GM19468 (cell line): ENCODE measurements at regions not wholly inside any gene's neighbourhood (a gene's known extent, or its start where the extent isn't known, plus 50 kb on each side); places are given as distances from the start of the nearest gene placed in this dataset.

ENCODE experiments used
- ATAC-seq: cut with Tn5 transposase; IDR thresholded peaks from one replicate; pipeline ENCODE4 v1.9.1; 2021; ENCODE audit warnings: mild to moderate bottlenecking, moderate library complexity, moderate number of reproducible peaks; ENCODE audit not compliant: unreplicated experiment; ENCODE audit errors: extremely low read depth

DNA sequence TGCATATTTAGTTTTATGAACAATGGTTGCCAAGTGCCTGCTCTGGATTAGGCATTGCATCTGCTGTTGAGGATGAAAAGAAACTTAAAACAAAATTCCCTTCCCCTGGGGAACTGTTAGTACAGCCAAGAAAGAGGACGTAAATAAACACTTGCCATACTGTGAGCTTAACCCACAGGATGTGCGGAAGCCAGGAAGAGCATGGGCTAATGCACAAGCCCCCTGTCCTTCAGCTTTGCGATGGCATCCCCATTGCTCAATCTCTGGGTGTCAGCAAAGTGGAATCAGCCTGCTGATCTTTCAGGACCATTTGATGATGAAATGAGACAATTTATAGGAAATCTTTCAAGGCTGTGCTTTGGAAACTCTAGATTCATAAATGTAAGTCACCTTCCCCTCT is 399.9 kb upstream of the IGFBP3 start:
- no peak for ATAC-seq

DNA sequence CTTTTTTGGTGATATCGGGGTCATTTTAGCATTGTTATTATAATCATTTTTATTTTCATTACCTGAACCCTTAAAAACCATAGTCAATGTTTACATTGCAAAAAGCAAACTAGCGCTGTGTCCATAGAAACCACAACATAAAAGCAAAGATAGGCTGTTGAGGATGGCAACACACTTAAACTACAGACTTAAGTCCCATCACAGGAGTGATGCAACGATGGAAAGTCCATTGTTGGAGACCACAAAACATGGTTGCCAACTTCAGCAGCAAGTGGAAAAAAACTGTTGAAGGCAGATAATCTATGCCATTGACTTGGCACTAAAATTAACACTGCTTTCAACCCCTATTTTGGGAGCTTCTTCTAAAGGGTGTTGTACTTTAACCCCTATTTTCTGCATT is 398.8 kb upstream of the IGFBP3 start:
- no peak for ATAC-seq

DNA sequence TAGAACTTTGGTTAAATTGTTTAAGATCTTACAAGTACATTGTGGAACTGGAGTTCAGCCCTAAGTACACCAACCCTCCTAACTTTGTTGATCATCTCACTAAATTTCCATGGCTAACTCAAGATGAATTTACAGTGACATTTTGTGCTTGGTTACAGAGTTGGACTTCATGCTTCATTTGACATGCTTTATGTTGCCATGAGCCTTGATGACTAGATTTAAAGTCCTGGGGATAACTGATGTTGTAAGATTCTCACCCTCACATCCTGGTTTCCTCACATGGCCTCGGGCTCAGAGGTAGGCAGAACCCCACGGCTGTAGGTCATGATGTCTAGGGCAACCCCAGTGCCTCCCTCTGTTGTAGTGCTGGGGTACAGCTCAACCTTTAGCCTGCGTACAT is 397.2 kb upstream of the IGFBP3 start:
- no peak for ATAC-seq

DNA sequence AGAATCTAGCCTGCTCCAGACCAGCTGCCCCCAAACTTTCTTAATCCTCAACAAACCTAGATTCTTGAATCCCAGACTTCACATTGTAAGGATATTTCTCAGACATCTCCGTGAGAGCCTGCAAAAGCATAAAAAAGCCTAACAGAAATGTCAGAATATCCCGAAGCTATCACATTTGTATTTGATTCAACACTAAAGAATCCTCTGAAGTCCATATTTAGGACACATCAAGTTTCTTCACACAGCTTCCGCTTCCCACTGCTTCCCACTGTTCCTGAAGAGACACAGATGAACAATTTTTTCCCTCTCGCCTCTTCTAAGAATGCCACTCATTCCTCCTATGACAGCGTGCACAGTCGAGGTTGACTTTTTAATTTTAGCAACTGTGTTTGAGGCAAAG is 396.2 kb upstream of the IGFBP3 start:
- ATAC-seq: no peak

DNA sequence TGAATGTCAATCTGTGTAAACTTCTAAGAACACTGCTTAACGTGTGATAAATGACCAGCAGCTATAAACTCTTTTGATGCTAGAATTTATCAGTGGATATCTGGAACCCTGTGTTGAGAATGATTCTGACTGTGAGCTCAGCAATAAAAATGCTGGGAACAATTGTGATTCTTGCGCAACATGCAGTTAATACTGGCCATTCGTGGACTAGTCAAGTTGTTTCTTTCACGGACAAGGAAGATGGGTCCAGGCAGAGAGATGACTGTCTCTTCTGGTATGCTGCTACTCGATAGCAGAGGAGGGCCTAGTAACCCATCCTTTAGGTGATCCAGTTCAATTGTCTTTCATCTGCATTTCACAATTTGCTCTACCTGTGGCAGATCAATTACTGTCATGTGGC is 394.8 kb upstream of the IGFBP3 start:
- no peak for ATAC-seq

DNA sequence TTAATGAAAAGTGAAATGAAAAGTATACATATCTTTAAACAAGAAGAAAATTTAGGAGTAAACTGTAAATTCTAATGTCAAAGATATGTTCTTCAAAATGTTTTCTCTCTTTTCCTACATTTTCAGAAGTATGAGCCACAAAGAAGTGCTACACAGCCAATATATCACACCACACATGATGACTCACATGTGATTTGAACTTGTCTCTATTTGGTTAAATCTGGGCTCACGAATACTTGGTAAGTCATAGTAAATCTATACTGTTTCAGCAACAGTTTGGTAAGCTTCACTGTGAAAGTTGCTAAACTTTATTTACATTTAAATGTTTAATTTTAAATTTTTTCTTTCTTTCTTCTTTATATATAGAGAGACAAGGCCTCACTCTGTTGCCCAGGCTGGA is 380.6 kb upstream of the IGFBP3 start:
- ATAC-seq: no peak

DNA sequence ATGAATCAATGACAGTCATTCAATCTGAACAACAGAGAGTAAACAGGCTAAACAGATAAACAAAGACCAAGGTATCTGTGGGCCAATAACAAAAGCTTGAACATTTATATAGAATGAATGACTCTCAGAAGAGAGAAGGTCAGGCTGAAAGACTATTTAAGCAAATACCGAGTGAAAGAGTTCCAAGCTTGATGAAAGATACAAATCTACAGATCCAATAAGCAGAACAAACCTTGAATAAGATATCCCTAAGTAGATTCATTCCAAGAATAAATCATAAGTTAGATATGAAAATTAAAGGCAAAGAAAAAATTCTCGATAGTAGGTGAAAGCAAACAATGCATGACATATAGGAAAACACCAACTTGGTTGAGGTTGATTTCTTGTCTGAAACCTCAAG is 376.4 kb upstream of the IGFBP3 start:
- ATAC-seq: no peak

DNA sequence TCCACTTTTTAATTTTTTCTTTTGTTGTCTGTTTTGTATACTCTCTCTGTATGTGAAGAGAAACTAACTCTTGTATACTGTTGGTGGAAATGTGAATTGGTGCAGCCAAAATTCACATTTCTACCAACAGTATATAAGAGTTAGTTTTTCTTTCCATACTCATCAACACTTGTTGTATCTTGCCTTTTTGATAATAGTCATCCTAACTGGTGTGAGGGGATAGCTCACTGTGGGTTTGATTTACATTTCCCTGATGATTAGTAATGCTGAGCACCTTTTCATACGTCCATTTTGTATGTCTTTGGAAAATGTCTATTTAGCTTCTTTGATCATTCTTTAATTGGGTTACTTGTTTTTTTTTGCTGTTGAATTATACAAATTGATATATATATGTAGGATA is 375.5 kb upstream of the IGFBP3 start:
- ATAC-seq: no peak

DNA sequence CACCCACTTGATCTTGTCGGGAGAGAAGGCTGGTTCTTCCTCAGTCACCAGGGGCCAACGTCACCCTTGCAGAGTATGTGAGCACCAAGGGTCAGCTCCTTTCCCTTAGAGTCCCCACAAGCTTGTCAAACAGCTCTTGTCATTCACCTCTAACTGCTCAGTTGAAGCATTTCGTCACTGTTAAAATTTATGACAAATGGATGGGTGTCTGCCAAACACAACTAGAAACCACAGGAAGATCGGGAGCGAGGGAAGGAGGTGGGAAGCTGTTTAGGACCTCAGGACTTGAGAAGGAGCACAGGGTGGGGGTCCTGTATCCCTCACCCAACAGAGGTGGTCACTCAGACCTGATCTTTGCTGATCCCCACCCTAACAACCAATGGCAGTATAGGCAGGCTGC is 373.3 kb upstream of the IGFBP3 start:
- ATAC-seq: no peak

DNA sequence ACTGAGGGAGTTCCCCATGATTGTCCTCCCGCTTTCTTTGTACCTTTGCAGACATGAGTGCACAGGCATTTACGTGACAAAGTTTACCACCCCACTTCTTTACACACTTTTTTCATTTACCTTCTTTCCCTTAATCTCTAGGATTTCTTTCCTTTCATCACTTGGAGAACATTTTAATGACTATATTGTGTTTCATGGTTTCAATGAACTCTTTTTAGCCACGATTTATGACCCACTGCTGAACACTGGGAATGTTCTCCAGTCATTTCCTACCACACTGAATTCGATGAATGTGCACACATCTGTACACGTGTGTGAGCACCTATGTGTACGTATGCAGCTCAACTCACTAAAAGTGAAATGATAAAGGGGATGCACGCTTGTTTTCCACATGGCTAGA is 371.7 kb upstream of the IGFBP3 start:
- ATAC-seq: no peak

DNA sequence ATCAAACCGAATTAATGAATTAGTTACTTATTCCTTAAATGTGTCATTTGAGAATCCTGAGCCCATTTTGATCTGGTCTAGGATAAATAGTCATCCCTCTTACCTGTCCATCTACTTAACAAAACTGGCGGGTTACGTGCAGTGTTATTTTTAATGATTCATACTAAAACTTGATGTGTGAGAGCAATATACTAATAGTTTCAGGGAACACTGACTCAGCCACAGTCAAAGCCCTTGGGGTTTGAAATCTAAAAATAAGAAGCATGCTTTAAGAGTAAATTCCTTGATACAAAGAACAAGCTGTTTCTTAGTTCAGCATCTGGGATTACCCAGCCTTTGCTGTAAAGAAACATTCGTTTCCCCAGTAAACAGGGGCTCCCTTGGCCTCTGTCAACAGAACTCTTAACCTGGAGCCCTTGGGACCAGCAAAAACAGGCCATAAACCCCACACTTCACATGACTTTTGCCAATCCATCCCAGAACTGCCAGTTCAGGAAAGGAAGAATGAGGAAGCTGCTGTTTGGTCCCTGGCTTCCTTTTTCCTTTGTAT is 370.6 kb upstream of the IGFBP3 start:
- ATAC-seq: no peak

DNA sequence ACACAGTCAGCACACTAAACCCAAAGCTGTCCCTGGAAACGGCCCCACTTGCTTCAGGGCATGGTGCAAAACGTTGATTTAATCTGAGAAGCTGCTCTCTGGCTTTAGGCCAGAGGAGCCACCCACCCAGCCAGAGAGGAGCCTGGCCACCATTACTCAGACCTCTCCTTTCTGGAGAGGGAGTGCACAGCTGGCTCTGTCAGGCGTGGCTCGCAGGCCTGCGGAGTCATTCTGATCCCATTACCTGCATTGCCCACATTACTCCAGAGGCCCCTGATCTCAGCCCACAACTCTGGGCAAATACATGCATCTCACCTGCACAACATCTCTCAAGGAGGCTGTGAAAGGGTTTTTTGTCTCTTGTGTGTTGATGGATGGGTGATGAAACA is 370.0 kb upstream of the IGFBP3 start:
- ATAC-seq: no peak

DNA sequence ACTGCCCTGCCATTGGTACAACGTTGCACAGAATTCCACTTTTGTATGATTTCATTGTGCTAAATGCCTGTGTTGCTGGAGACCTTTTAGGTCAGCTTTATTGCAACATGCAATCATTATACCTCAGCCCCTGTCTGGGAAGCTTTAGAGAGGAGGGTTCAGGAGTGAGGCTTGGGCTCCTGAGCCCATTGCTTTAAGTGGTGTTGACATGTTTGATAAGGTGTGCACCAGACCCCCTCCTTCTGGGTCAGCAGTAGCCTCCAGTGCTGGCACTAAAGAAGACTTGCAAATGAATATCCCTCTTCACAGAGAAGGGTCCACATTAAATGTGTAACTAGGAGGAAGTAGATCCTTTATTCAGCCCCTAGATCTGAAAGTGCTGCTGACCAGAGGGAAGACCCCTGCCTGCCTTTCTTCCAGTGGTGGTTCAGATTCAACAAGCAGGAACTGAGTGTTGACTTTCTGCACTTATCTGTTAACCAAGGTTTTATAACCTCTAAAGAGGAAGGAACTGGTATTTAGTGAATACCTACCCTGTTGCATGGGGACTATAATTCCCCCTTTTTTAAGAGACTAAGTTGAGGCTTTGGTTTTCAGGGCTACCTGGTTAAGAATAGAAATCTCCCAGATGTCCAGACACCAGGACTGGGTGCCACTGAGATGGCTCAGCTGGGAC is 369.4 kb upstream of the IGFBP3 start:
- ATAC-seq: no peak

DNA sequence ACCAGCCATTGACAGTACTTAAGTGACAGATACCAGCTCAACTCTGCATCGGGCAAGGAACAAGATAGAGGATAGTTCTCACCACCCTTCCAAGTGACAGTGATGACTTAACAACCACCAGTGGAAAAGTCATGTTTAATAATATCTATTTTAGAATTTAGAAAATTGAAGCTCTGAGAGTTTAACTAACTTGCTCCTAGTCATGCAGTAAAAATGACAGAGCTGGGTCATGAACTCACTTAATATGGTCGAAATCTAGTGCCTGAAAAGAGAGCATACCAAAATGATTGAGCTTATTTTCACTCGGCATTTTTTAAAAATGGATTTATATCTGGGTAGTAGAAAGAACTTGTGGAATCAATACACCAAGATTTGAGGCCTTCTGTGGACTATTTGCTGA is 367.8 kb upstream of the IGFBP3 start:
- no peak for ATAC-seq

DNA sequence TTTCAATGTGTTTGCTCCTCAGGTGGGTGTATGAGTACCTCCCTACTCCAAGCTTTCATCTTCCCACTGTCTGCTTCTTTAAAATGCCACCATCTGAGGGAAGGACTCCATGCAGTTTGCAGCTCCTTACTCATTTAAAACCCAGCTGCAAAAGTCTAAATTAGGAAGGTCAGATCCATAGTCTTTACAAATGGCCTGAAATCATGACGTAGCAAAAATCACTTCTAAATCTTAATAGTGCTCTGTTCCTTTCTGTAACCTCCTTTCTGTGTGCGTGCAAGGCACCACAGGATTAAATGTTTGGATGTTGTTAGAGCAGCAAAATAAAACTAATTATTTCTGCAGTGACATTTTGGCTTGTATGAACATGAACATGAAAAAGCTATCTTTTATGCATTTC is 366.9 kb upstream of the IGFBP3 start:
- no peak for ATAC-seq

DNA sequence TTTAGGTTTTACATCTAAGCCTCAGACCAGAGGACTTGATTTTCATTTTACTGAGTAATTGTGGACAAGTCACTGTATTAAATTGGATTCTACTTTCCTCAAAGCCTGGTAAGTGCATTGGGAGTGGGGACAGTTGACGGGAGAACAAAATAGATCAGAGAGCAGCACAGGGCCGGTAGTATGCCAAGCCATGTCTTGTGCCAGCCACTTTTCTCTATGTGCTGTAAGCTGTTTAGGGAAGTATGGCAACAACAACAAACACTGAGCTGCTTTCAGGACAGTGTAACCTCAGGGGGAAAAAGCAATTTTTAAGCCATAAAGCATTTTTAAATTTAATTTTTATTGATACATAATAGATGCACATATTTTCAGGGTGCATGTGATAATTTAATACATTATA is 365.9 kb upstream of the IGFBP3 start:
- ATAC-seq: no peak

DNA sequence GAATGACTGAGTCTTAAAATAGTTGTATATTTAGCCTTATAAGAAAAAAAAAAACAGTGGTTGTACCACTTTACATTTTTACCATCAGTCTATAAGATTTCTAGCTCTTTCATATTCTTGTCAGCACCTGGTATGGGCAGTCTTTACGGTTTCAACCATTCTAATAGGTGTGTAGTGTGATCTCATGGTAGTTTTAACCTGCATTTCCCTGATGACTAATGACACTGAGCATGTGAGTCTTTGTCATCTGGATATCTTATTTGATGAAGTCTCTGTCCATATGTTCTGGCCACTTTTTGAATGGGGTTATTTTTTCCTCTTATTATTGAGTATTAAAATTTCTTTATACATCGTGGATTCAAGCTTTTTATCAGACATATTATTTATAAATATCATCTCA is 365.3 kb upstream of the IGFBP3 start:
- no peak for ATAC-seq

DNA sequence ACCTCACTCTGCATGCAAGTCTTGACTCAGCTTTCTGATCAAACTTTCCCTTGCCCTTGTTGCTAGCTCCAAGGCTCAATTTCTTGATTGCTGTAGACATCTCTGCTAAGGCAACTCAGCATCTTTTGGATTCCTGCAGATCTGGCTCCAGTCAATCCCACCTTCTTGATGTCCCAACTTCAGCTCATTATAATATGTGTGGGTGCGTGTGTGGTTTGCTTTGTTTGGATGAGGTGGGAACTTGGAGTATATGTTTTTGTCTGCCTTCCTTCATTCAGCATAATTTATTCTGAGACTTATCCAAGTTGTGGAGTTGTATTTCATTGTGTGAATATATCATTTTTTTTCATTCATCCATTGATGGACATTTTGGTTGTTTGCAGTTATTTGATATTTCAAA is 364.8 kb upstream of the IGFBP3 start:
- ATAC-seq: no peak

DNA sequence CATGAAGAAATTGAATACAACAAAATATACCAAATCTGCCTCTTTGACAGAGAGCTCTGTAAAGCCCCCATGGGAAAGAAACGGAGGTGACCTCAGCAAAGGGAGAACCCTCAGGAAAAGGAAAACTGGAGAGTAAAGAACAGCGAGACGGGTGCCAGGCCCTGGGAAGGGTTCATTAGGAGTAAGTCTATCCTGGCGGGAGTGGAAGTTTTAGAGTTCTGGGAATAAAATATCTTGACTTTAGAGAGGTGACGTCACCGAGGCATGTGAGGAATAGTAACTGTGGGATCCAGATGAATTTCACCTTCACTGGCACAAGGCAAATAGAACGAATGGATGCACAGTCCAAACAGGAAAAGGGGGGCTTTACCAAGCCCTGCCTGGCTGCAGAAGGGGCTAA is 362.8 kb upstream of the IGFBP3 start:
- ATAC-seq: no peak

DNA sequence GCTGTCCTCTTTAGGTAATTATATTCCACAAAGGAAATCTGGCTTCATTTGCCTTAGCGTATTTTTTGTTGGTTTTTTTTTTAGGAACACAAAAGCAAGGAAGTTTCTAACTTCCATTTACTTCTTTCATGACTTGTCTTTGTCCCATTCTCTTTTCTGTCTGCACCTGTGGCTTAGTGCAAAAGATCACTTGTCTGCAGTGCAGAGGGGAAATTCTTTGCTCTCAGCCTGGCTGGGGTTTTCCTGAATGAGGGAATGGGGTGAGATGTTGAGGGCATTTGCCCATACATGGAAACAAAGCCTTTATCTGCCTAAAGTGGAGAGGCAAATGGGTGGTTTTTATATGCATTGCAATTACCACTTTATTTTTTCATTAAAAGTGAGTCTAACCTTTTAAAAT is 361.1 kb upstream of the IGFBP3 start:
- no peak for ATAC-seq

DNA sequence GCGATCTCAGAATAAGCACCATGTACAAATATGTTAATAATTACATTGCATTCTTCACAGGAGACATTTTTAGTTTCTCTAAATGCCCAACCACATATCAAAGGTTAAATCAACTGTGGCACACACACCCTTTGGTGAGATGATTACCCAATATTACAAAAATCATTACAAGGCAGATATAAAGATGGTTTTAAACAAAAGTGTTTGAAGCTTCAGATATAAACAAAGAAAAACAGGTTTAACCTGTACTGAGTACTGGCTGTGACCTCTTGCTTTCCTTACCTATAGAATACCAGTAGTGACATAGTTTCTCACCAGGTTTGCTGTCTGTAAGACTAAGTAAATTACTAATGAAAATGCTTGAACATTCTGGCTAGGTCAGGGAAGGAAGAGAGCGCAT is 360.0 kb upstream of the IGFBP3 start:
- ATAC-seq: no peak

DNA sequence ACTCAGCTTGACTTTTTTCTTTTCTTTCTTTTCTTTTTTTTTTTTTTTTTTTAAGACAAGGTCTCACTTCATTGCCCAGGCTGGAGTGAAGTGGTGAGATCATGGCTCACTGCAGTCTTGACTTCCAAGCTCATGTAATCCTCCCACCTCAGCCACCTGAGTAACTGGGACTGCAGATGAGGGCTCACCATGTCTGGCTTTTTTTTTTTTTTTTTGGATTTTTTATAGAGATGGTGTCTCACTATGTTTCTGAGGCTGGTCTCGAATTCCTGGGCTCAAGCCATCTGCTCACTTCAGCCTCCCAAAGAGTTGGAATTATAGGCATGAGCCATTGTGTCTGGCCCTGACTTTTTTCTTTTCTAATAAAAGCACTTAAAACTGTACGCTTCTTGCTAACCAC is 358.2 kb upstream of the IGFBP3 start:
- ATAC-seq: no peak

DNA sequence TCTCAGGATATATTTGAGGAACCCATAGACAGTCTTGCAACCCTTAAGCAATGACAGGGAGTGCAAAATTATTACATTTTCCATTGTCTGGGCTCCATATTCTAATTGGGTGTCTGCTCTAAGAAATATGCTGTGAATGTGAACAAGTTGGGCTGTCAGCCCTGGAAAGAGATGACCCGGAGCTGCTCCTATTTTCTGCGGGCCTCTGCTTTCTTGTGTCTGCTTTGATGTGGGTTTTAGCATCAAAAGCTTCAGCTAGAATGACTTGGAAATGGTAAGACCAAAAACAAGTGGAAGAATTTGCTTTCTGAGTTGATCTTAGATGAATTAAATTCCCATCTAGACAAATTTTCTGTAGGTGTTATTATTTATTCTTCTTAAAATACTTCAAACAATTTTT is 343.6 kb upstream of the IGFBP3 start:
- no peak for ATAC-seq
